IMR-90 (cell line): ENCODE measurements at regions not wholly inside any gene's neighbourhood (a gene's known extent, or its start where the extent isn't known, plus 50 kb on each side); places are given as distances from the start of the nearest gene placed in this dataset.

Experiments
- ATAC-seq: fragments of 200-7000 bp; cut with Tn5 transposase; 2 replicates; pipeline ENCODE4 v1.9.1; 2020; ENCODE audit warnings: low read depth, mild to moderate bottlenecking, moderate library complexity
- BruUV-seq: library from RNA; stranded (reverse); fragments of 400-500 nt; replicated peaks from 2 replicates; lab custom pipeline; 2021; lab: Mats Ljungman, UMichigan
- CTCF ChIA-PET: fragments of 300-600 bp; formaldehyde crosslinking; extraction: SDS; loops from one replicate; lab custom pipeline; 2021; ENCODE audit warnings: antibody characterized with exemption; lab: Yijun Ruan, JAX
- POLR2A ChIA-PET: fragments of 300-600 bp; sonication (Branson Sonifier 250); formaldehyde crosslinking; loops from one replicate; lab custom pipeline; 2022; ENCODE audit warnings: antibody characterized with exemption; ENCODE audit not compliant: unreplicated experiment; lab: Charles Lee
- DNase-seq: peaks from one replicate; pipeline ENCODE4 v3.0.0; 2013
- H2AFZ ChIP-seq: replicated peaks from 2 replicates; pipeline ENCODE3; 2013; ENCODE audit warnings: low read length, mild to moderate bottlenecking; ENCODE audit not compliant: poor library complexity
- H2AK5ac ChIP-seq: 2 replicates; pipeline ENCODE4 v1.6.1; 2013; ENCODE audit warnings: low read depth, low read length, inconsistent platforms
- H2AK9ac ChIP-seq: replicated peaks from 2 replicates; pipeline ENCODE3; 2013; ENCODE audit warnings: mild to moderate bottlenecking, low read depth, low read length, moderate library complexity; ENCODE audit not compliant: poor library complexity
- H2BK120ac ChIP-seq: 2 replicates; pipeline ENCODE4 v1.6.1; 2013; ENCODE audit warnings: low read depth, low read length, inconsistent platforms
- H2BK15ac ChIP-seq: 3 replicates; pipeline ENCODE4 v1.6.1; 2013; ENCODE audit warnings: low read depth, low read length, inconsistent platforms
- H2BK20ac ChIP-seq: 2 replicates; pipeline ENCODE4 v1.6.1; 2013; ENCODE audit warnings: low read depth, mild to moderate bottlenecking, inconsistent platforms, low read length, moderate library complexity
- H2BK5ac ChIP-seq: 2 replicates; pipeline ENCODE4 v1.6.1; 2013; ENCODE audit warnings: mild to moderate bottlenecking, low read depth, low read length, inconsistent platforms; ENCODE audit not compliant: poor library complexity, severe bottlenecking
- H3K14ac ChIP-seq: replicated peaks from 2 replicates; pipeline ENCODE4 v1.6.1; 2013; ENCODE audit warnings: low read depth, low read length, inconsistent platforms
- H3K18ac ChIP-seq: 2 replicates; pipeline ENCODE4 v1.6.1; 2013; ENCODE audit warnings: low read depth, low read length, control low read depth
- H3K23ac ChIP-seq: 2 replicates; pipeline ENCODE4 v1.6.1; 2013; ENCODE audit warnings: low read depth, low read length, inconsistent platforms
- H3K27ac ChIP-seq: 2 replicates; pipeline ENCODE4 v1.5.1; 2013; ENCODE audit warnings: mild to moderate bottlenecking, control low read depth, low read length; ENCODE audit not compliant: insufficient read depth
- H3K27me3 ChIP-seq: 2 replicates; pipeline ENCODE4 v1.6.1; 2013; ENCODE audit warnings: low read length; ENCODE audit not compliant: control insufficient read depth, insufficient read depth
- H3K36me3 ChIP-seq: 2 replicates; pipeline ENCODE4 v1.6.1; 2013; ENCODE audit warnings: low read length, mixed read lengths; ENCODE audit not compliant: control insufficient read depth, insufficient read depth
- H3K4ac ChIP-seq: 2 replicates; pipeline ENCODE4 v1.6.1; 2013; ENCODE audit warnings: low read depth, low read length, inconsistent platforms
- H3K4me1 ChIP-seq: 2 replicates; pipeline ENCODE4 v1.6.1; 2013; ENCODE audit warnings: low read length, mixed read lengths; ENCODE audit not compliant: control insufficient read depth, insufficient read depth
- H3K4me2 ChIP-seq: 2 replicates; pipeline ENCODE4 v1.6.1; 2013; ENCODE audit warnings: low read depth, mild to moderate bottlenecking, control low read depth, low read length, moderate library complexity
- H3K4me3 ChIP-seq: 2 replicates; pipeline ENCODE4 v1.5.1; 2013; ENCODE audit warnings: low read depth, mild to moderate bottlenecking, control low read depth, low read length, moderate library complexity; ENCODE audit not compliant: insufficient read depth
- H3K56ac ChIP-seq: 2 replicates; pipeline ENCODE4 v1.6.1; 2013; ENCODE audit warnings: low read length, inconsistent platforms; ENCODE audit not compliant: insufficient read depth; ENCODE audit errors: extremely low read depth
- H3K79me1 ChIP-seq, 2 experiments: 2 replicates each; pipeline ENCODE4 v1.6.1; 2013; ENCODE audit warnings: low read length in 2 of 2, inconsistent platforms in 1 of 2, low read depth in 1 of 2
- H3K9ac ChIP-seq: 2 replicates; pipeline ENCODE4 v1.6.1; 2013; ENCODE audit warnings: low read depth, low read length, control low read depth
- H3K9me1 ChIP-seq: 2 replicates; pipeline ENCODE4 v1.6.1; 2013; ENCODE audit warnings: low read length, inconsistent platforms; ENCODE audit not compliant: insufficient read depth
- H3K9me3 ChIP-seq: 2 replicates; pipeline ENCODE4 v1.6.1; 2013; ENCODE audit warnings: low read length; ENCODE audit not compliant: control insufficient read depth, insufficient read depth
- H4K20me1 ChIP-seq: 2 replicates; pipeline ENCODE4 v1.6.1; 2013; ENCODE audit warnings: low read length, inconsistent platforms; ENCODE audit not compliant: insufficient read depth
- H4K5ac ChIP-seq: 2 replicates; pipeline ENCODE4 v1.6.1; 2013; ENCODE audit warnings: mild to moderate bottlenecking, low read depth, low read length, control low read depth
- H4K8ac ChIP-seq, 2 experiments: 2 replicates each; pipeline ENCODE4 v1.6.1; 2013; ENCODE audit warnings: low read depth in 2 of 2, low read length in 2 of 2, control low read depth in 1 of 2, inconsistent platforms in 1 of 2
- H4K91ac ChIP-seq: 2 replicates; pipeline ENCODE4 v1.6.1; 2013; ENCODE audit warnings: low read depth, low read length, inconsistent platforms; ENCODE audit not compliant: insufficient read depth
- FOS ChIP-seq: fragments of 150-350 bp; IDR thresholded peaks from 2 replicates; pipeline ENCODE4 v1.6.1; 2016; ENCODE audit warnings: low read depth, low read length
- MAZ ChIP-seq: IDR thresholded peaks from 2 replicates; pipeline ENCODE4 v1.6.1; 2012; ENCODE audit warnings: low read depth, mild to moderate bottlenecking, low read length, improper control_type of control experiment, moderate library complexity, borderline replicate concordance
- RAD21 ChIP-seq: IDR thresholded peaks from 2 replicates; pipeline ENCODE4 v1.6.1; 2012; ENCODE audit warnings: low read length, improper control_type of control experiment
- WGBS, 2 experiments: methylation state at CpG; one replicate each; pipeline versions ENCODE4 v1.1.5 to v1.1.7; 2013; ENCODE audit warnings: missing lambda C conversion rate in 2 of 2; ENCODE audit not compliant: insufficient read length in 1 of 2; ENCODE audit errors: extremely low coverage in 2 of 2; 5-methylcytosine and 5-hydroxymethylcytosine counted together
- dilution Hi-C: fragments of 300-500 bp; cut with HindIII; formaldehyde crosslinking; loops from one replicate; pipeline ENCODE4 v1.14.3; 2018; ENCODE audit warnings: low sequenced_read_pairs; ENCODE audit not compliant: unreplicated experiment
- in situ Hi-C: fragments of 300-500 bp; cut with MboI; formaldehyde crosslinking; loops from 3 replicates; pipeline ENCODE4 v1.14.3; 2019; ENCODE audit warnings: low sequenced_read_pairs, inconsistent platforms, mixed read lengths
- intact Hi-C: fragments of 100-400 bp; cut with micrococcal nuclease; formaldehyde crosslinking; loops from 2 replicates; pipeline ENCODE4 v1.10.0; 2022

DNA sequence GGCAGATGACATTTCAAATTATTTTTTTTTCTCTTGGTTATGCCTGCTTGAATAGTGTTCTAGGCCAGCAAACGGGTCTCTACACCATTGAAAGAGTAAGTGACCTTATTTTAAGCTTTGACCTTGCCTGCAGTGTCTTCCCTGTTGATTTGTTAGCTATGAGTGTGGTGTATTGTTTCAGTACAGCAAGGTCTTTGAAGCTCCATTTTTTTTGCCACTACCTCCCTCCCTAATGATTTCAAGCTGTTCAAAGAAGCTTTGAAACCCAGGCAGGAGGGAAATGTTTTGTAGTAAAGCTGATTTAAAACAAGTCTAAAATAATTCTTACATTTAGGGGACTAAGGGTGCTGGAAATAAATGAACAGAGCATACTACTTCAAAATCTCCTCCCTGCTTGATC is 1249.8 kb downstream of the ROBO1 start:
- ATAC-seq (no peak), DNase-seq (no peak)
- Histone ChIP-seq H3K18ac (no peak overlapping the region), H2BK5ac (no peak overlapping the region), H3K23ac (no peak overlapping the region), H3K4me3 (no peak overlapping the region), H3K4ac (no peak overlapping the region), H2AFZ (no peak overlapping the region), H4K20me1 (no peaks in the 10 kb centered on the region), H2BK15ac (no peak overlapping the region), H3K4me2 (no peak overlapping the region), H4K91ac (no peak overlapping the region), H4K8ac (no peak overlapping the region), H3K9ac (no peak overlapping the region), H4K5ac (no peak overlapping the region), H3K9me3 (no peaks in the 10 kb centered on the region), H3K9me1 (no peaks in the 10 kb centered on the region), H3K4me1 (no peaks in the 10 kb centered on the region), H2BK20ac (no peak overlapping the region), H2AK9ac (no peak overlapping the region), H3K14ac (no peak overlapping the region), H2AK5ac (no peak overlapping the region), H2BK120ac (no peak overlapping the region), H3K79me1 (no peaks in the 10 kb centered on the region), H3K27me3 (no peaks in the 10 kb centered on the region), H3K27ac (no peak overlapping the region), H3K56ac (no peak overlapping the region), H3K36me3 (no peaks in the 10 kb centered on the region)
- intact Hi-C loops = no loop called here
- no CpG with 5 or more reads among the region's 1 CpG for WGBS, 2 experiments
- no TSS peak for BruUV-seq
- dilution Hi-C loops = no loop called here
- ChIA-PET POLR2A (no interaction called here), CTCF (interaction anchor here (0.6 to 1.0 kb wide), 2 partner anchors 9 to 28 kb away, joined by 3 read pairs; no protein-coding TSS in a partner anchor)
- in situ Hi-C loops = no loop called here
- no peak for TF ChIP-seq MAZ
- no peak for TF ChIP-seq FOS
- TF ChIP-seq RAD21 = no peak
